Neural progenitor cell (in vitro differentiated cells): ENCODE measurements at regions not wholly inside any gene's neighbourhood (a gene's known extent, or its start where the extent isn't known, plus 50 kb on each side); places are given as distances from the start of the nearest gene placed in this dataset.

ENCODE experiments used
- EZH2 ChIP-seq: fragments of 200-600 bp; sonication (generic); IDR thresholded peaks from 2 replicates; pipeline ENCODE4 v1.6.1; 2017; ENCODE audit warnings: antibody characterized with exemption, mild to moderate bottlenecking, moderate library complexity
- EZH2phosphoT487 ChIP-seq: fragments of 200-600 bp; sonication (generic); IDR thresholded peaks from 2 replicates; pipeline ENCODE4 v1.6.1; 2017; ENCODE audit warnings: antibody characterized with exemption
- TF ChIP-seq, protein P1 (sequence below): fragments of 200-600 bp; sonication (generic); IDR thresholded peaks from 2 replicates; pipeline ENCODE4 v1.5.1; 2017; ENCODE audit warnings: antibody characterized with exemption, mild to moderate bottlenecking

GRCh38 chr18:24656050-24656449, 195.6 kb downstream of the HRH4 start:
- TF ChIP-seq, protein P1, sequence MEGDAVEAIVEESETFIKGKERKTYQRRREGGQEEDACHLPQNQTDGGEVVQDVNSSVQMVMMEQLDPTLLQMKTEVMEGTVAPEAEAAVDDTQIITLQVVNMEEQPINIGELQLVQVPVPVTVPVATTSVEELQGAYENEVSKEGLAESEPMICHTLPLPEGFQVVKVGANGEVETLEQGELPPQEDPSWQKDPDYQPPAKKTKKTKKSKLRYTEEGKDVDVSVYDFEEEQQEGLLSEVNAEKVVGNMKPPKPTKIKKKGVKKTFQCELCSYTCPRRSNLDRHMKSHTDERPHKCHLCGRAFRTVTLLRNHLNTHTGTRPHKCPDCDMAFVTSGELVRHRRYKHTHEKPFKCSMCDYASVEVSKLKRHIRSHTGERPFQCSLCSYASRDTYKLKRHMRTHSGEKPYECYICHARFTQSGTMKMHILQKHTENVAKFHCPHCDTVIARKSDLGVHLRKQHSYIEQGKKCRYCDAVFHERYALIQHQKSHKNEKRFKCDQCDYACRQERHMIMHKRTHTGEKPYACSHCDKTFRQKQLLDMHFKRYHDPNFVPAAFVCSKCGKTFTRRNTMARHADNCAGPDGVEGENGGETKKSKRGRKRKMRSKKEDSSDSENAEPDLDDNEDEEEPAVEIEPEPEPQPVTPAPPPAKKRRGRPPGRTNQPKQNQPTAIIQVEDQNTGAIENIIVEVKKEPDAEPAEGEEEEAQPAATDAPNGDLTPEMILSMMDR: no peak
- no peak for TF ChIP-seq EZH2phosphoT487
- no peak for TF ChIP-seq EZH2
